Astrocyte (in vitro differentiated cells and primary cell): ENCODE measurements at regions not wholly inside any gene's neighbourhood (a gene's known extent, or its start where the extent isn't known, plus 50 kb on each side); places are given as distances from the start of the nearest gene placed in this dataset.

Experiments
- CTCF ChIP-seq: IDR thresholded peaks from 2 replicates; pipeline ENCODE4 v1.5.1; 2011; ENCODE audit warnings: low read depth, mild to moderate bottlenecking, inconsistent platforms, low read length, moderate library complexity; ENCODE audit not compliant: insufficient read depth
- EZH2 ChIP-seq: IDR thresholded peaks from 2 replicates; pipeline ENCODE4 v1.6.1; 2012; ENCODE audit warnings: mild to moderate bottlenecking, low read length, inconsistent platforms; ENCODE audit not compliant: insufficient read depth

GRCh38 chr22:48669986-48670716, 1157.5 kb downstream of the BRD1 start:
- TF ChIP-seq EZH2 (no peak), CTCF (no peak)
